ENCODE measurements at regions not wholly inside any gene's neighbourhood (a gene's known extent, or its start where the extent isn't known, plus 50 kb on each side); places are given as distances from the start of the nearest gene placed in this dataset.

- DNase-seq (ENCODE audit: low read depth), result no peak
These were observed 181.1 kb downstream of the SEC14L1 start for GRCh38 chr17:77321649-77322513.

DNA sequence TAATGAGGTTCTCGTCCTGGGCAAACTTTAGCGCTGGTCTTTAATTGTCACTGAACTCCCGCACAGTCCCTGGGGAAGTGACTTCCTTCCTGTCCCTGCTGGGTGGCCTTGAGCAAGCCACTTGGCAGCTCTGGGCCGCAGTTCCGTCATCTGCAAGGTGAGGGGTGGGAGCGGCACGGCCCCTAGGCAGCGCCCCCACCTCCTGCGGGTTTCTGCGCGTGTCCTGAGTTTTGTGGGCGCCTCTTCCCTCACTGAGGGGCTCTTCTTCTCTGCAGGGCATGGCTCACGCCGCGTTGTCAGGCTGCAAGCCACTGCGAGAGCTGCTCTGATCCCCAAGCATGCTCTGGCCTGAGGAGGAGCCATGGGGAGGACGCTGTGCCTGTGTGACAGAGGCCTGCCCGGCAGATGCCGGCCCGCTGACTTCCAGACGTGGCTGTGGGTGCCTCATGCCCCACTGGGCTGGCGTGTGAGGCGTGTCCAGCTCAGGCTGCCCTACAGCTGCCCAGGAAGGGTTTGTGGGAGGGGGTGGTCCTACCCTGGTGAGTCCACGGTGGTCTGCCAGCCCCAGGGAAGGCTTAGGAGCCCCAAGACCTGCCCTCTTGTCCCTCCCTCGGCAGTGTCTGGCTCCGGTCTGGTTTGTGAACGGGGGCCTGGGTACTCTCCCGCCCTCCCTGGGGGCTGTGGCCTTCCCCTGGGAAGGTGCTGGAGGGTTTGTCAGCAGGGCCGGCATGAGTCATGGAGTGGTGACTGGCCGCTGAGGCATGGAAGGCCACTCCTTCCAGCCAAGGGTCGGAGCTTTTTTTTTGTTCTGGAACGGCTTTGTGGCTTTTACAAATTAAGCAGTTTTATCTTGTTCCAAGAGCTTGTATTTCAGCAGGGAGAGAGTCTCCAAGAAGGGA is 182.0 kb downstream of the SEC14L1 start:
- DNase-seq (ENCODE audit: low read depth), result no peak

DNA sequence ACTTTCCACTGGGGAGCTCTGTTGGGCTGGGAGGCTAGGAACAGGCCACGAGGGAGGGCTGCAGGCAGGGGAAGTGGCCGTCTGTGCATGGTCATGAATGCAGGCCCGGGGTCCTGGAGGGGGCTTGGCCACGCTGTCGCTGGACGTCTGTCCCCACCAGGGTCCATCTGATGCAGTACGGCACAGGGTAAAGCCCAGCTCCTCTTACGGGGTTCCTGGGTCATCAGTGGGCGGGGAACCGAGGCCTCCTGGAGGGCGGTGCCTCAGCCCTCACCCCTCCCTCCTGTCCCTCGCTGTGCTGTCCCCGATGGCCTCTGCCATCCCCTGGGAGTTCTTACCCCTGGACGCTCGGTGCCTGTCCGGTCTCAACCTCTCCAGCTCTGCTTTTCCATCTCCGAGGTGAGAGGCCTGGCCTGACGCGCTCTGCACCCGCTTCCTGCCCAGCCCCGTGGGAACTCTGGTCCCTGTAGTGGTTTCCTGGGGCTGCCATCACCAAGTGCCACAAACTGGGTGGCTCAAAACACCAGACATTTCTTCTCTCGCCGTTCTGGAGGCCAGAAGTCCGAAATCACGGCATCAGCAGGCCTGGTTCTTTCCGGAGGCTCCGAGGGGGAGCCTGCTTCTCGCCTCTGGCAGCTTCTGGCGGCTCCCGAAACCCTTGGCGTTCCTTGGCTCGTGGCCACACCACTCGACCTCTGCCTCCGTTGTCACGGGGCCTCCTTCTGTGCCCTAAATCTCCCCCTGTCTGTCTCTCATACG is 182.8 kb downstream of the SEC14L1 start:
- no peak for DNase-seq (ENCODE audit: low read depth)

DNA sequence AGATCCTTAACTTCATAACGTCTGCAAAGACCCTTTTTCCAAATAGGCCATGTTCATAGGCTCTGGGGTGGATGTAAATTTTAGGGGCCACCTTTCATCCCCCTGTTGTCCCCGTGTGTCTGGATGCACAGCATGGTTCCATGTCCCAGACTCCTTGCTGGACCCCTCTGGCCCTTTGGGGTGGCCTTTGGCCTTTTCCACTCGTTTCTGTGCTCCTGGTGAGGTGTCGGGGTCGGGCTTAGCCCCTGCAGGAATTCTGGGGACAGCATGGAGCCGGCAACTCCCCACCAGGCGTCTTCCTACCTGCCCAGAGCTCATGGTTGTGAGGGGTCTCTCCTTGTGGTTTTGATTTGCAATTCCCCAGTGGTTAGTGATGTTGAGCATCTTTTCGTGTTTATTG is 183.5 kb downstream of the SEC14L1 start:
- no peak for DNase-seq (ENCODE audit: low read depth)

DNA sequence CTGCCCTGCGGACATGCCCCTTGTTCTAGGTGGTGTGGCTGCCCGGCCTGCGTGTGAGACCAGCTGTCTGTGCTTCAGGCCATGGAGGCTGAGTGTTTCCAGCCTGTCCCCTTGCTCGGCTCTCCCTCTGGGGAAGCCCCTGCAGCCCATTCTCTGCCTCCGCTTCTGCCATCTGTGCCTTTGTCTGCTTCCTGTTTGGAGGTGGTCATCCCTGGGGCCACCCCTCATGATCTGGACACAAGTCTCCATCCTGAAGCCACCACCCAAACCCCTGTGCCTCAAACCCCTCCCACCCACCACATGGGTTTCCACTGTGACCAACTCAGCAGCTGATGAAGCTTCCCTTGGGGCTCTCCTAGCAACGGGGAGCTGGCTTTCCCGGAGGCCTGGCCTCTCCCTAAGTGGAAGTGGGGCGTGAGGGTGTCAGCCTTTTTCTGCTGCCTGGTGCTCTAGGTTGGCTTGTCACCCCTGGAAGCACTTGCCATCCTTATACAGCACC is 184.9 kb downstream of the SEC14L1 start:
- no peak for DNase-seq (ENCODE audit: low read depth)

DNA sequence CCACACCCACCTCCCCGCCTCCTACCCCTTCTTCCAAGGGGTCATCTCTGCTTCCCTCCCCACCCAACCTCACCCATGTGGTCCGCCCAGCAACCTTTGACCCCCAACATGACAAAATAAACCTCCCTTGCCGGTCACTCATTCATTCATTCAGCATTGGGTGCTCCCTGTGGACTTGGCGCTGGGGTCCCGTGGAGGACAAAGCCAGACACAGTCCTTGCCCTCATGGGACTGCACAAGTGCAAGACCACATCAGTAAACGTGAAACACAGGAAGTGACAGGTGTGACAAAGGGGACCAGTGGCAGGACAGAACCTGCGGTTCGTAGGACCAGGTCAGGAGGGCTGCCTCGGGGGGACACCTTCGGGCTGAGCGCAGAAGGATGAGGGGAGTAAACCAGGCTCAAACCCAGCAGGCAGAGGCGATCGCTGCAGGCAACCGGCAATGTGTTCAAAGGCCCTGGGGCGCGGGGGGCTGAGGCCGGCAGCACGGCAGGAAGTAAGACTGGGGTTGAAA is 185.4 kb downstream of the SEC14L1 start:
- no peak for DNase-seq (ENCODE audit: low read depth)

DNA sequence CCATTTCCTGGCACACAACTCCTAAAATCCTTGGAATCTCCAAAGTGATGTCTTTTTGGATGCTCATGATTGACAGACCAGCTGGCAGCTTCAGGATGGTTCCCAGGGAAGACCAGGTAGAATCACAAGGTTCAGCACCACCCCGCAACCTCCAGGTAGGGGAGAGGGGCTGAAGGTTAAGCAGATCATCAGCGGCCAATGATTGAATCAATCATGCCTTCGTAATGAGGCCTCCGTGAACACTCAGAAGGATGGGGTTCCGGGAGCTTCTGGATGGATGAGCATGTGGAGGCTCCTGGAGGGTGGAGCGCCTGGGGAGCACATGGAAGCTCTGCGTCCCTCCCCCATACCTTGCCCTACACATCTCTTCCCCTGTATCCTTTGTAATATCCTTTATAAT is 185.9 kb downstream of the SEC14L1 start:
- DNase-seq (ENCODE audit: low read depth), result no peak

GRCh38 chr17:77327181-77327565 is 186.4 kb downstream of the SEC14L1 start:
- DNase-seq (ENCODE audit: low read depth), result no peak

DNA sequence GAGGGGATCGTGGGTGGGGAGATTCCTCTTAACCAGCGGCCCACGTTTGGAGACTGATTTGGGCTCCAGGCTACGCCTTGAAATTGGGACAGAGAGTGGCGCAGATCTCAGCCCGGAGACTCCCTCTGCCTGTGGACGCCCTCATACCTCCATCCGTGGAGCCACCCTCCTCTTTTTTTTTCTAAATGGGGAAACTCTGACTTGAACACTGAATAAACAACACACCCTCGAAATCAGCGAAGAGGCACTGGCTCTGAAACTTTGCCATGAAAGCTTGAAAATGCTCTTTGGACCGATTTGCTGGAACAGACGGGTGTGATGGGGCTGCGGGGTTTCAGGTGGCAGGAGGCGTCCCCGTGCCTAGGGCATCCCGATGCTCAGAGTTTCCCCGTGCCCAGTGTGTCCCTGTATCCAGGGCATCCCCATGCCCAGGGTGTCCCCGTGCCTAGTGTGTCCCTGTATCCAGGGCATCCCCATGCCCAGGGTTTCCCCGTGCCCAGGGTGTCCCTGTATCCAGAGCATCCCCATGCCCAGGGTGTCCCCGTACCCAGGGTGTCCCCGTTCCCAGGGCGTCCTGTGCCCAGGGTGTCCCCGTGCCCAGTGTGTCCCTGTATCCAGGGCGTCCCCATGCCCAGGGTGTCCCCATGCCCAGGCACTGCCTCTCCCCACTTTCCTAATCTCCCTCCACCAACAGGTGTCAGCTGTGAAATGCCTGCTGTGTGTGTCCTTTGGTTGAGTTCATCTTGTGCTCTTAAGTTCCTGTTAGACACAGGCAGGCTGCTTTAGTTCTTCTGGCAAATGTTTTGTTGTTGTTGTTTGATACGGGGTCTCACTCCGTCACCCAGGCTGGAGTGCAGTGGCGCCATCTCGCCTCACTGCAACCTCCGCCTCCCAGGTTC is 187.0 kb downstream of the SEC14L1 start:
- DNase-seq (ENCODE audit: low read depth), result no peak

DNA sequence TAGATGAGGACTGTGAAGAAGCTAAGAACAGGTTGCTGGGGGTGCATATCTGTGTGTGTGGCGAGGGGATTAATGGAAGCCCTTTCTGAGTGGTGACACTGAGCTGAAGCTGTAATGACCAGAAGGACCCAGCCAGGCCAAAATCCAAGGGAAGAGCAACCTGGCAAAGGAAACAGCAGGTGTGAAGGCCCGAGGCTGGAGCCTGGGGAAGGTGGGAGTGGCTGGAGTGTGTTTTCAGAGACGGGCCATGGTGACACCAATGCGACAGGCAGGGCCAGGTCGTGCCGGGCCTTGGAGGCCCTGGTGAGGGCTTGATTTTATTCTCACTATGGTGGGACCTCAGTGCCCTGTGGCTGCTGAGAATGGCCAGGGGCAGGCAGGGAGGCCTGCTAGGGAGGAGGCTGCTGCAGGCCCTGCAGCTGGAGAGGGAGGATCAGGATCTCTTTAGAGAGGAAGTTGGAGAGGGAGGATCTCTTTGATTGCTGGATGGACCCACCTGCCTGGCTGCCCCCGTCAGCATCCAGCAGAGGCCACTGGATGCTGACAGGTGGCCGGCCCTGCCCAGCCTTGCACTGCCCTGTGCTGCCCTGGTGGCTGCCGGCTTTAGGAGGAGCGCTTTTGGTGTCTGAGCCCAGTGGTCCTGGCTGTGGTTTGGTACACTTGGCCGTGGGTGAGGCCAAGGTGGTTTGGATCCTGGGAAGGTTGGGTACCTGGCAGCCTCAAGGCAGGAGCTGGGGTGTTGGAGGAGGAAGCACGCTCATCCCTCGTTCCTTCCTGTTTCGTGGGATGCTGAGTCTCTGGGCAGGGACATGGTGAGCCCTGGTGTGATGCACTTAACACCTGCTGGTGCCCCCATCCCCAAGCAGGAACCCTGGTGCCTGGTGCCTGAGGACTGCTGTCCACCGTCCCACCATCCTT is 188.3 kb downstream of the SEC14L1 start:
- DNase-seq (ENCODE audit: low read depth), result no peak

- DNase-seq (ENCODE audit: low read depth), result no peak
These were observed 189.2 kb downstream of the SEC14L1 start for GRCh38 chr17:77329741-77330531.

DNA sequence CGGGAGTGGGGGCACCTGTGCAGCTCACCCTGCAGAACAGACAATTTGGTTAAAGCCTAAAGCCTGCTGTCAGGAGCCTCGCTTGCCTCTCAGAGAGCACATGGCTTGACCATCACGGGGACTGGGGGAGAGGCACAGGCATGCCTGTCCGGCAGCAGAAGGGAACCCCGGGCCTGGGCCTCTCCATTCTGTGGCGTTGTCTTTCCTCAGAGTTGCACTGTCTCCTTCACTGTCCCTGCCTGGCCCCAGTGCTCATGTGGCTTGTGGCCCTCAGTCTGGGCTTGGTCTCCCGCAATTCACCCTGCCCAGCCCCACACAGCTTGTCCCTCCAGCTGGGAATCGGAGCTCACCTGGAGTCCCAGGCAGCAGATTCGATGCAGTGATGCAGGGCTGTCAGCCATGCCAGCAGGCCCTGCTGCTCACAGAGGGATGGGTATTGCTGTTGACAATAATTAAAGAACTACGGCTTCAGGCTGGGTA is 189.9 kb downstream of the SEC14L1 start:
- DNase-seq (ENCODE audit: low read depth), result no peak

GRCh38 chr17:77331301-77331864 is 190.6 kb downstream of the SEC14L1 start:
- DNase-seq (ENCODE audit: low read depth), result peak; percentile 92

GRCh38 chr17:77332034-77332971 is 191.5 kb downstream of the SEC14L1 start:
- no peak for DNase-seq (ENCODE audit: low read depth)

DNA sequence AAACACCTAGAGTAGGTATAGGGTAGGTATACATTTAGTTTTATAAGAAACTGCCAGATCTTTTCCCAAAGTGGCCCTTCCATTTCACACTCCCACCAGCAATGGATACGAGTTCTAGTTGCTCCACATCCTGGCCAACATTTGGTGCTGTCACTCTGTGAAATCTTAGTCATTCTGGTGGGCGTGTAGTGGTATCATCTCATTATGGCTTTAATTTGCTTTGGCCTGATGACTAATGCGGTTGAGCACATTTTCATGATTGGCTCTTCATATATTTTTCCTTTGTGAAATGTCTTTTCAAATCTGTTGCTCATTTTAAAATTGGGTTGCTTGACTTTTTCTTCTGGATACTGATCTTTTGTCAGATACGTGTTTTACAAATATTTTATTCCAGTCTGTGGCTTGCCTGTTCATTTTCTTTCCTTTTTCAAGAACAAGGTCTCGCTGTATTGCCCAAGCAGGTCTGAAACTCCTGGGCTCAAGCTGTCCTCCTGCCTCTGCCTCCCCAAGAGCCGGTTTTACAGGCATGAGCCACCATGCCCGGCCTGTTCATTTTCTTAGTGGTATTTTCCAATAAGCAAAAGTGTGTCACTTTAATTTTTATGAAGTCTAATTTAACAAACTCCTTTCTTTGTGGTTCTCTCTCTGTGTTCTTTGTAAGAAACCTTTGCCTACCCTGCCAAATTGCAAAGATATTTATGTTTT is 192.4 kb downstream of the SEC14L1 start:
- no peak for DNase-seq (ENCODE audit: low read depth)

- DNase-seq (ENCODE audit: low read depth), result no peak
These were observed 196.4 kb downstream of the SEC14L1 start for GRCh38 chr17:77337150-77337549.

Measured in activated T-cell treated with anti-CD3 and anti-CD28 coated beads for 48 hours (primary cell).